HepG2 (cell line): ENCODE measurements at regions not wholly inside any gene's neighbourhood (a gene's known extent, or its start where the extent isn't known, plus 50 kb on each side); places are given as distances from the start of the nearest gene placed in this dataset.

Experiments used
- ATAC-seq: fragments of 200-7000 bp; cut with Tn5 transposase; 3 replicates; pipeline ENCODE4 v1.9.1; 2020; ENCODE audit warnings: mild to moderate bottlenecking, moderate library complexity
- BruUV-seq: library from RNA; stranded (reverse); fragments of 400-500 nt; replicated peaks from 2 replicates; lab custom pipeline; 2021; lab: Mats Ljungman, UMichigan
- CTCF ChIA-PET: fragments of 300-600 bp; formaldehyde crosslinking; extraction: SDS; loops from one replicate; lab custom pipeline; 2021; ENCODE audit warnings: low total read pairs, inconsistent platforms, low intra/inter-chr PET ratio; lab: Yijun Ruan, JAX
- POLR2A ChIA-PET: fragments of 350-600 bp; sonication (Branson Sonifier 250); formaldehyde crosslinking; loops from one replicate; lab custom pipeline; 2020; ENCODE audit warnings: antibody characterized with exemption, inconsistent platforms; lab: Yijun Ruan, JAX
- DNase-seq: peaks from one replicate; pipeline ENCODE4 v3.0.0-alpha.2; 2015; ENCODE audit warnings: low spot score
- FAIRE-seq: peaks from 3 replicates; lab custom pipeline; 2011; peaks lifted over from hg19 to GRCh38; lab: Jason Lieb, UNC
- H2AFZ ChIP-seq: one replicate; pipeline ENCODE4 v1.6.1; 2011; ENCODE audit warnings: low read length, inconsistent platforms
- H3K27ac ChIP-seq: fragments of 300-600 bp; 3 replicates; pipeline ENCODE4 v1.8.0; 2011; ENCODE audit warnings: mixed run types, mild to moderate bottlenecking, mixed read lengths, low read length, inconsistent platforms; ENCODE audit not compliant: insufficient read depth; ENCODE audit errors: extremely low read length
- H3K27me3 ChIP-seq, 2 experiments: fragments of 200-600 bp in 1 of 2; 2 replicates in 1 of 2; 3 replicates in 1 of 2; pipeline versions ENCODE4 v1.6.0 to v1.8.0; 2011; ENCODE audit warnings: low read length in 2 of 2, mild to moderate bottlenecking in 2 of 2, moderate library complexity in 2 of 2, inconsistent platforms in 1 of 2; ENCODE audit not compliant: insufficient read depth in 2 of 2, control insufficient read depth in 1 of 2
- H3K36me3 ChIP-seq, 2 experiments: fragments of 200-600 bp in 1 of 2; replicated peaks in 1 of 2; 2 replicates in 1 of 2; 3 replicates in 1 of 2; pipeline versions ENCODE4 v1.5.1 to v1.8.0; 2011; ENCODE audit warnings: low read length in 2 of 2, inconsistent platforms in 1 of 2; ENCODE audit not compliant: insufficient read depth in 2 of 2, control insufficient read depth in 1 of 2
- H3K4me1 ChIP-seq: 2 replicates; pipeline ENCODE4 v1.5.1; 2012; ENCODE audit warnings: low read length, inconsistent platforms; ENCODE audit not compliant: insufficient read depth
- H3K4me2 ChIP-seq: 2 replicates; pipeline ENCODE4 v1.6.0; 2011; ENCODE audit warnings: low read depth, low read length, inconsistent platforms
- H3K4me3 ChIP-seq, 3 experiments: fragments of 200-600 bp in 1 of 3; sonication (generic), shearing (Covaris generic) in 1 of 3; replicated peaks in 1 of 3; 2 replicates each; pipeline ENCODE4 v1.5.1; 2011 to 2016; ENCODE audit warnings: low read length in 3 of 3, inconsistent platforms in 2 of 3, low read depth in 2 of 3, mild to moderate bottlenecking in 2 of 3, control low read depth in 1 of 3, mixed read lengths in 1 of 3; ENCODE audit not compliant: insufficient read depth in 1 of 3
- H3K79me2 ChIP-seq: one replicate; pipeline ENCODE4 v1.6.1; 2011; ENCODE audit warnings: low read length, inconsistent platforms; ENCODE audit not compliant: insufficient read depth
- H3K9ac ChIP-seq: 2 replicates; pipeline ENCODE4 v1.6.0; 2011; ENCODE audit warnings: mild to moderate bottlenecking, low read depth, low read length, inconsistent platforms; ENCODE audit not compliant: insufficient read depth
- H3K9me3 ChIP-seq: 2 replicates; pipeline ENCODE4 v1.5.1; 2012; ENCODE audit warnings: mild to moderate bottlenecking, low read length
- H4K20me1 ChIP-seq: 2 replicates; pipeline ENCODE4 v1.6.0; 2011; ENCODE audit warnings: inconsistent platforms, mild to moderate bottlenecking, low read length, moderate library complexity; ENCODE audit not compliant: insufficient read depth
- ARHGAP35 ChIP-seq: sonication (generic); formaldehyde crosslinking; IDR thresholded peaks from 2 replicates; pipeline ENCODE4 v1.9.0; 2022; ENCODE audit warnings: mild to moderate bottlenecking, inconsistent platforms, moderate library complexity, missing genetic modification reagents, borderline replicate concordance
- ARNTL ChIP-seq: sonication (generic); formaldehyde crosslinking; IDR thresholded peaks from 2 replicates; pipeline ENCODE4 v1.4.0; 2020; ENCODE audit warnings: mild to moderate bottlenecking, missing genetic modification reagents
- CENPBD1 ChIP-seq: sonication (generic); formaldehyde crosslinking; IDR thresholded peaks from 2 replicates; pipeline ENCODE4 v1.8.0; 2022; ENCODE audit warnings: missing genetic modification reagents, low read depth, mild to moderate bottlenecking, borderline replicate concordance
- FOXJ3 ChIP-seq: sonication (generic); formaldehyde crosslinking; IDR thresholded peaks from 2 replicates; pipeline ENCODE4 v1.4.0; 2020; ENCODE audit warnings: missing genetic modification reagents, mild to moderate bottlenecking, borderline replicate concordance
- KLF16 ChIP-seq, 2 experiments: sonication (generic) in 1 of 2; formaldehyde crosslinking in 1 of 2; IDR thresholded peaks; 2 replicates each; pipeline versions ENCODE4 v1.6.1 to v1.8.0; 2016 to 2023; ENCODE audit warnings: missing genetic modification reagents in 2 of 2, missing compliant biosample characterization in 1 of 2
- MEIS1 ChIP-seq: sonication (generic); formaldehyde crosslinking; IDR thresholded peaks from 2 replicates; pipeline ENCODE4 v1.9.0; 2021; ENCODE audit warnings: mild to moderate bottlenecking, missing genetic modification reagents, moderate library complexity, borderline replicate concordance
- MNT ChIP-seq: fragments of 450-650 bp; IDR thresholded peaks from 2 replicates; pipeline ENCODE4 v1.6.1; 2016
- MXD1 ChIP-seq: sonication (generic); formaldehyde crosslinking; IDR thresholded peaks from 2 replicates; pipeline ENCODE4 v1.4.0; 2020; ENCODE audit warnings: mild to moderate bottlenecking, missing genetic modification reagents
- ZSCAN22 ChIP-seq: sonication (generic); formaldehyde crosslinking; IDR thresholded peaks from 2 replicates; pipeline ENCODE4 v1.4.0; 2020; ENCODE audit warnings: mild to moderate bottlenecking, missing genetic modification reagents
- WGBS: methylation state at CpG from one replicate; pipeline ENCODE4 v1.1.6; 2017; ENCODE audit warnings: low lambda C conversion rate; 5-methylcytosine and 5-hydroxymethylcytosine counted together
- in situ Hi-C: cut with HindIII; loops from 2 replicates; pipeline ENCODE4 v1.10.0; 2017; ENCODE audit warnings: low pct_unique_long_range_greater_than_20kb; ENCODE audit not compliant: extremely low pct_ligation_motif_present
- intact Hi-C: fragments of 100-400 bp; cut with micrococcal nuclease; formaldehyde crosslinking; loops from one replicate; pipeline ENCODE4 v1.10.0; 2022; ENCODE audit not compliant: unreplicated experiment

GRCh38 chr2:83997889-83998288, 461.2 kb downstream of the SUCLG1 start:
- no peaks in the 10 kb centered on the region for H3K79me2 ChIP-seq
- H3K27ac ChIP-seq = no peak overlapping the region
- WGBS = 23% methylated on average over 2 of the region's 2 CpGs
- no peak for ATAC-seq
- H3K4me2 ChIP-seq = no peak overlapping the region
- DNase-seq = no peak
- H4K20me1 ChIP-seq = no peaks in the 10 kb centered on the region
- no peaks in the 10 kb centered on the region for H3K36me3 ChIP-seq
- no peak overlapping the region for H2AFZ ChIP-seq
- TF ChIP-seq ARNTL (CRISPR knock-in tag) (no peak), KLF16 (CRISPR knock-in tag; IDR thresholded peaks at IDR 0.05) (no peak), ARHGAP35 (CRISPR knock-in tag) (no peak), CENPBD1 (CRISPR knock-in tag) (no peak)
- no peak for FAIRE-seq
- CTCF ChIA-PET = no interaction called here
- intact Hi-C loops = no loop called here
- H3K27me3 ChIP-seq = no peaks in the 10 kb centered on the region
- no peak overlapping the region for H3K4me3 ChIP-seq
- in situ Hi-C loops = no loop called here
- H3K4me1 ChIP-seq = no peaks in the 10 kb centered on the region
- BruUV-seq = no TSS peak
- H3K9me3 ChIP-seq = no peaks in the 10 kb centered on the region
- POLR2A ChIA-PET = no interaction called here
- no peak overlapping the region for H3K9ac ChIP-seq

DNA sequence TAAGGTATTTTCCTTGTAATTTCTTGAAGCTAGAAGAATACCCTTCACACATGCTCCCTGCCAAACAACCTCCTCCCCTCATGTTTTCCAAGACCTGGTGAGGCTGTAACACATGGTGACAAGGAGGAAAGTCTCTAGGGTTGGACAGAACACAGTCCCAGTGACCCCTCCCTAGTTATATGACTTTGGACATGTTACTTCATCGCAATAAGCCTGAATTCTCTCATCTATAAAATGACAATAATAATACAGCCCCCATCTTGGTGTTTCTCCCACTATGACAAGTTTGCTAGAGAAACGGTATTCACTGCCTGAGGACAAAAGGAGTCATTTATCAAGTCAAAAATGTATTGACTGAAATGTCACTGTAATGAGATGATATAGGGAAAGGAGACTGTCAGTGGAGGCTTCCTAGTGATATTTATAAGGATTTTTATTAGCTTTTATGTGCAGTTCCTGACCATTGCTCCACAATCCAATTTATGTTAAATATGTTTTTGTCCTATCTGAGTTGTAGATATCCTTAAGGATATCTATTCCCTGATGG, 464.4 kb downstream of the SUCLG1 start:
- FAIRE-seq = no peak
- Histone ChIP-seq H3K27me3 (no peaks in the 10 kb centered on the region), H3K36me3 (no peaks in the 10 kb centered on the region), H4K20me1 (no peaks in the 10 kb centered on the region), H2AFZ (no peak overlapping the region), H3K4me2 (no peak overlapping the region), H3K9me3 (peaks cover 6% of the 10 kb centered on the region), H3K27ac (no peak overlapping the region), H3K4me1 (no peaks in the 10 kb centered on the region), H3K4me3 (no peak overlapping the region), H3K79me2 (no peaks in the 10 kb centered on the region), H3K9ac (no peak overlapping the region)
- intact Hi-C loops (no loop called here), in situ Hi-C loops (no loop called here)
- 2% methylated on average over 2 of the region's 2 CpGs for WGBS
- CTCF ChIA-PET = no interaction called here
- no peak for ATAC-seq
- BruUV-seq = no TSS peak
- no peak for DNase-seq
- TF ChIP-seq MEIS1 (CRISPR knock-in tag) (no peak), FOXJ3 (CRISPR knock-in tag) (no peak), ZSCAN22 (CRISPR knock-in tag) (no peak), MXD1 (CRISPR knock-in tag) (no peak), MNT (0 out of 2 replicates have a peak, but pooled peaks have one; percentile 48)
- POLR2A ChIA-PET = no interaction called here
